A673 (cell line): ENCODE measurements at regions not wholly inside any gene's neighbourhood (a gene's known extent, or its start where the extent isn't known, plus 50 kb on each side); places are given as distances from the start of the nearest gene placed in this dataset.

Experiments
- BruUV-seq: library from RNA; stranded (reverse); fragments of 400-500 nt; replicated peaks from 2 replicates; lab custom pipeline; 2021; lab: Mats Ljungman, UMichigan
- CTCF ChIA-PET: fragments of 300-600 bp; sonication (Branson Sonifier 250); formaldehyde crosslinking; loops from one replicate; lab custom pipeline; 2022; ENCODE audit warnings: antibody characterized with exemption; lab: Charles Lee
- POLR2A ChIA-PET: fragments of 300-600 bp; sonication (Branson Sonifier 250); formaldehyde crosslinking; loops from one replicate; lab custom pipeline; 2022; ENCODE audit warnings: antibody characterized with exemption; ENCODE audit not compliant: low non-redundant PET; lab: Charles Lee
- DNase-seq: peaks from one replicate; pipeline ENCODE4 v3.0.0-alpha.2; 2015; ENCODE audit warnings: low spot score
- H3K27ac ChIP-seq: fragments of 200-600 bp; sonication (generic); 2 replicates; pipeline ENCODE4 v1.5.1; 2016; ENCODE audit warnings: mixed run types, low read depth, mild to moderate bottlenecking, mixed read lengths, antibody characterized with exemption, low read length; ENCODE audit not compliant: poor library complexity, severe bottlenecking
- H3K27me3 ChIP-seq: fragments of 200-600 bp; sonication (generic); replicated peaks from 2 replicates; pipeline ENCODE4 v1.6.1; 2017; ENCODE audit warnings: mixed run types, low read depth, mild to moderate bottlenecking, mixed read lengths, antibody characterized with exemption, low read length; ENCODE audit not compliant: insufficient read depth, poor library complexity
- H3K36me3 ChIP-seq: fragments of 200-600 bp; sonication (generic); 2 replicates; pipeline ENCODE4 v1.6.1; 2016; ENCODE audit warnings: mixed run types, mild to moderate bottlenecking, mixed read lengths, antibody characterized with exemption, low read length; ENCODE audit not compliant: insufficient read depth, poor library complexity, severe bottlenecking
- H3K4me1 ChIP-seq: fragments of 200-600 bp; sonication (generic); 2 replicates; pipeline ENCODE4 v1.6.1; 2017; ENCODE audit warnings: mixed run types, mild to moderate bottlenecking, mixed read lengths, antibody characterized with exemption, low read length; ENCODE audit not compliant: insufficient read depth, poor library complexity, severe bottlenecking
- H3K4me3 ChIP-seq: fragments of 200-600 bp; sonication (generic); 2 replicates; pipeline ENCODE4 v1.5.1; 2016; ENCODE audit warnings: low read depth, mixed run types, mild to moderate bottlenecking, mixed read lengths, low read length; ENCODE audit not compliant: poor library complexity, severe bottlenecking
- H3K9me3 ChIP-seq: fragments of 200-600 bp; sonication (generic); 2 replicates; pipeline ENCODE4 v1.6.1; 2016; ENCODE audit warnings: mixed run types, low read depth, mild to moderate bottlenecking, mixed read lengths, antibody characterized with exemption, low read length; ENCODE audit not compliant: poor library complexity, severe bottlenecking
- CTCF ChIP-seq: fragments of 300-800, 200-600 bp; sonication (generic); conservative IDR thresholded peaks from 2 replicates; pipeline ENCODE4 v1.5.1; 2017; ENCODE audit warnings: low read depth, mild to moderate bottlenecking, antibody characterized with exemption, low read length, moderate library complexity, mixed read lengths
- EZH2 ChIP-seq: fragments of 200-600 bp; sonication (generic); IDR thresholded peaks from 2 replicates; pipeline ENCODE4 v1.6.1; 2017; ENCODE audit warnings: borderline replicate concordance, low read depth, mild to moderate bottlenecking, mixed read lengths, antibody characterized with exemption, low read length; ENCODE audit not compliant: poor library complexity, severe bottlenecking
- intact Hi-C: fragments of 100-400 bp; cut with micrococcal nuclease; formaldehyde crosslinking; loops from one replicate; pipeline ENCODE4 v1.10.0; 2022; ENCODE audit not compliant: unreplicated experiment

GRCh38 chr11:57081356-57081755 is 92.6 kb downstream of the OR5AK2 start:
- H3K9me3 ChIP-seq: no peaks in the 10 kb centered on the region
- H3K4me1 ChIP-seq: no peaks in the 10 kb centered on the region
- TF ChIP-seq EZH2: no peak
- TF ChIP-seq CTCF: no peak
- DNase-seq: peak; percentile 9
- POLR2A ChIA-PET: no interaction called here
- CTCF ChIA-PET: no interaction called here
- H3K4me3 ChIP-seq: no peak overlapping the region
- BruUV-seq: no TSS peak
- H3K27me3 ChIP-seq: no peaks in the 10 kb centered on the region
- intact Hi-C loops: loop anchor here (5.0 kb wide), 1 partner anchor 1471 kb away; no protein-coding TSS in a partner anchor
- no peak overlapping the region for H3K27ac ChIP-seq
- H3K36me3 ChIP-seq: no peaks in the 10 kb centered on the region

- Histone ChIP-seq H3K9me3 (no peaks in the 10 kb centered on the region), H3K36me3 (no peaks in the 10 kb centered on the region), H3K27ac (no peak overlapping the region), H3K4me3 (no peak overlapping the region), H3K4me1 (no peaks in the 10 kb centered on the region), H3K27me3 (no peaks in the 10 kb centered on the region)
- ChIA-PET POLR2A (no interaction called here), CTCF (no interaction called here)
- no peak for DNase-seq
- no TSS peak for BruUV-seq
- TF ChIP-seq EZH2: no peak
- TF ChIP-seq CTCF: no peak
- intact Hi-C loops: loop anchor here (5.0 kb wide), 1 partner anchor 1470 kb away; no protein-coding TSS in a partner anchor
Observed at GRCh38 chr11:57082125-57082524, 93.4 kb downstream of the OR5AK2 start.

DNA sequence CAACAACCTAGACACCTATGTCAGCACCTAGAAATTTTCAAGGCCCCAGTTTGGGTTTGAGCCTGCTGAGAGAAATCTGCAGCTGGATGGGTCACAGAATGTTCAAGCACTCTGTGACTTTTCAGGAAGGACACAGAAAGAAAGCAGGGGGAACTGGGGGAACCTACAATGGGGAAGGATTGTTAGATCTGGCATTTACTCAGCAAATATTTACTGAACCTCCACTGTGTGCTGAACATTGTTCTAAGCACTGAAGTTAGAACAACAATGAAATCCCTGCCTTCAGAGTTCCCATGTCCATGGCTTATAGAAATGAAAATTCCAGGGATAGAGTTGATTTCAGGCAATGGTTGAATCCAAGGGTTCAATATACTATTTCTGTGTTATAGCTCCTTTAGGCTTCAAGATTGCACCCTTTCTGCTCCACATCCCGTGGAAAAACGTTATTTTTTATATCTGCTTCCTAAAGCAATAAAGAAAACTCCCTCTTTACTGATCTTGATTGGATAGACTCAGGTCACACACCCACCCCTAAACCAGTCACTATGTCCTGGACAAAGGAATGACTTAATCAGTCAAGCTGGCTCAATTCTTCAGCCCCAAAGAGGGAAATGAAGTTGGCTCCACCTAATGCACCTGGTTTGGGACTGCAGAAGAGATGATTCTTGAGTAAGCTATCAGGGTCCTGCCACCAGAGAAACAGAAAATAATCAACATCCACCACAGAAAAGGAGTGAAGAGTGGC is 95.1 kb downstream of the OR5AK2 start:
- Histone ChIP-seq H3K9me3 (no peaks in the 10 kb centered on the region), H3K36me3 (no peaks in the 10 kb centered on the region), H3K4me3 (no peak overlapping the region), H3K4me1 (no peaks in the 10 kb centered on the region), H3K27ac (no peak overlapping the region), H3K27me3 (no peaks in the 10 kb centered on the region)
- DNase-seq: no peak
- no TSS peak for BruUV-seq
- CTCF ChIA-PET: no interaction called here
- intact Hi-C loops: loop anchor here (5.0 kb wide), 1 partner anchor 1468 kb away; no protein-coding TSS in a partner anchor
- no peak for TF ChIP-seq EZH2
- no peak for TF ChIP-seq CTCF
- POLR2A ChIA-PET: no interaction called here
